GM10248 (cell line): ENCODE measurements at regions not wholly inside any gene's neighbourhood (a gene's known extent, or its start where the extent isn't known, plus 50 kb on each side); places are given as distances from the start of the nearest gene placed in this dataset.

Source experiments
- CTCF ChIA-PET: fragments of 300-600 bp; sonication (Branson Sonifier 250); formaldehyde crosslinking; extraction: SDS; loops from one replicate; lab custom pipeline; 2021; ENCODE audit warnings: antibody characterized with exemption; lab: Yijun Ruan, JAX
- POLR2A ChIA-PET: fragments of 350-650 bp; sonication (Branson Sonifier 250); formaldehyde crosslinking; extraction: SDS; loops from one replicate; lab custom pipeline; 2020; ENCODE audit warnings: antibody characterized with exemption; lab: Yijun Ruan, JAX
- DNase-seq: peaks from one replicate; pipeline ENCODE4 v3.0.0; 2012; ENCODE audit errors: extremely low spot score
- CTCF ChIP-seq: IDR thresholded peaks from 2 replicates; pipeline ENCODE4 v1.5.1; 2012; ENCODE audit warnings: mild to moderate bottlenecking, low read depth; ENCODE audit errors: extremely low read depth, missing control alignments, control extremely low read depth

- CTCF ChIA-PET, result interaction anchor here (1.6 to 2.3 kb wide), 2 partner anchors 8 to 16 kb away, joined by 4 to 5 read pairs; no protein-coding TSS in a partner anchor
- DNase-seq, result no peak
- POLR2A ChIA-PET, result no interaction called here
- no peak for TF ChIP-seq CTCF
Measured at GRCh38 chr7:81583090-81583489, 186.8 kb downstream of the HGF start.

GRCh38 chr7:81577642-81578340 is 192.1 kb downstream of the HGF start:
- CTCF ChIA-PET, result no interaction called here
- POLR2A ChIA-PET, result no interaction called here

GRCh38 chr7:81574723-81575326 is 195.0 kb downstream of the HGF start:
- ChIA-PET CTCF (no interaction called here), POLR2A (no interaction called here)
- DNase-seq, result no peak
- TF ChIP-seq CTCF, result no peak

More at GRCh38 chr7:81577642-81578340, 192.1 kb downstream of the HGF start:
- no peak for DNase-seq
- TF ChIP-seq CTCF, result no peak

- TF ChIP-seq CTCF, result no peak
- CTCF ChIA-PET, result no interaction called here
- POLR2A ChIA-PET, result no interaction called here
- no peak for DNase-seq
Measured at GRCh38 chr7:81573932-81574331, 195.9 kb downstream of the HGF start.

GRCh38 chr7:81573128-81573527 is 196.7 kb downstream of the HGF start:
- no peak for TF ChIP-seq CTCF
- ChIA-PET CTCF (no interaction called here), POLR2A (no interaction called here)
- no peak for DNase-seq

- ChIA-PET POLR2A (no interaction called here), CTCF (no interaction called here)
- no peak for DNase-seq
- no peak for TF ChIP-seq CTCF
Measured at GRCh38 chr7:81562581-81562980, 207.3 kb downstream of the HGF start.
